ENCODE measurements at regions not wholly inside any gene's neighbourhood (a gene's known extent, or its start where the extent isn't known, plus 50 kb on each side); places are given as distances from the start of the nearest gene placed in this dataset.

- H3K4me3 ChIP-seq (replicated peaks; ENCODE audit: insufficient read depth, low read length) = no peak overlapping the region
- TF ChIP-seq SPI1 (IDR thresholded peaks at IDR 0.05; ENCODE audit: borderline replicate concordance, low read depth) = no peak
- TF ChIP-seq, protein P1, sequence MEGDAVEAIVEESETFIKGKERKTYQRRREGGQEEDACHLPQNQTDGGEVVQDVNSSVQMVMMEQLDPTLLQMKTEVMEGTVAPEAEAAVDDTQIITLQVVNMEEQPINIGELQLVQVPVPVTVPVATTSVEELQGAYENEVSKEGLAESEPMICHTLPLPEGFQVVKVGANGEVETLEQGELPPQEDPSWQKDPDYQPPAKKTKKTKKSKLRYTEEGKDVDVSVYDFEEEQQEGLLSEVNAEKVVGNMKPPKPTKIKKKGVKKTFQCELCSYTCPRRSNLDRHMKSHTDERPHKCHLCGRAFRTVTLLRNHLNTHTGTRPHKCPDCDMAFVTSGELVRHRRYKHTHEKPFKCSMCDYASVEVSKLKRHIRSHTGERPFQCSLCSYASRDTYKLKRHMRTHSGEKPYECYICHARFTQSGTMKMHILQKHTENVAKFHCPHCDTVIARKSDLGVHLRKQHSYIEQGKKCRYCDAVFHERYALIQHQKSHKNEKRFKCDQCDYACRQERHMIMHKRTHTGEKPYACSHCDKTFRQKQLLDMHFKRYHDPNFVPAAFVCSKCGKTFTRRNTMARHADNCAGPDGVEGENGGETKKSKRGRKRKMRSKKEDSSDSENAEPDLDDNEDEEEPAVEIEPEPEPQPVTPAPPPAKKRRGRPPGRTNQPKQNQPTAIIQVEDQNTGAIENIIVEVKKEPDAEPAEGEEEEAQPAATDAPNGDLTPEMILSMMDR (IDR thresholded peaks at IDR 0.05; ENCODE audit: insufficient read depth, low read length) = no peak
- no peak for TF ChIP-seq GABPA (IDR thresholded peaks at IDR 0.05; ENCODE audit: low read depth)
- no peak for TF ChIP-seq REST (IDR thresholded peaks at IDR 0.05; ENCODE audit: insufficient replicate concordance, low read depth)
- TF ChIP-seq POLR2AphosphoS5 (IDR thresholded peaks at IDR 0.05; ENCODE audit: low read depth) = no peak
- no peak for DNase-seq (ENCODE audit: low read depth in 1 of 2, low spot score in 1 of 2)
These were observed 496.4 kb upstream of the CBLB start for GRCh38 chr3:106365061-106365691.

DNA sequence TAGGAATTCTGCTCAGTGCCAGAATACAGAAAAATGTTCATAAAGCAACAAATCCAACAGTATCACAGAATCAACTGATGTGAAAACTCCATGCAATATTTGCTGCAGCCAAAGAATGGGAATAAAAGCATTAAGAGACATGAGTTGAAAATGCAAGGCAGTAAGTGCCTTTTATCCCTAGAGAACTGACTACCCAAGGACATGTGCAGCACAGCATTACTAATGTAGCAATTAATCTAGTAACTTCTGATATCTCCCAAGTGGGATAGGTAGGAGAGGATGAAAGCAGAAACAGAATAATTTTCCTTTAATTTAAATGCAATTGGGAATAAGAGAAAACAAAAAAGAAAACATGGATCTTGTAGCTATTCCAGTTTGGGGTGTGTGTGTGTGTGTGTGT, 497.5 kb upstream of the CBLB start:
- no peak overlapping the region for H3K27ac ChIP-seq (replicated peaks)
- TF ChIP-seq GABPA (IDR thresholded peaks at IDR 0.05; ENCODE audit: low read depth) (no peak), POLR2AphosphoS5 (IDR thresholded peaks at IDR 0.05; ENCODE audit: low read depth) (no peak), REST (IDR thresholded peaks at IDR 0.05; ENCODE audit: insufficient replicate concordance, low read depth) (no peak), SPI1 (IDR thresholded peaks at IDR 0.05; ENCODE audit: borderline replicate concordance, low read depth) (no peak)
- TF ChIP-seq, protein P1 (IDR thresholded peaks at IDR 0.05; ENCODE audit: insufficient read depth, low read length) = no peak
- H3K4me3 ChIP-seq (replicated peaks; ENCODE audit: insufficient read depth, low read length) = no peak overlapping the region
- no peak for DNase-seq (ENCODE audit: low read depth in 1 of 2, low spot score in 1 of 2)
- H3K27me3 ChIP-seq (ENCODE audit: insufficient read depth, poor library complexity, severe bottlenecking) = no peaks in the 10 kb centered on the region

More at GRCh38 chr3:106365061-106365691, 496.4 kb upstream of the CBLB start:
- Histone ChIP-seq H3K27ac (replicated peaks) (no peak overlapping the region), H3K27me3 (ENCODE audit: insufficient read depth, poor library complexity, severe bottlenecking) (no peaks in the 10 kb centered on the region)

DNA sequence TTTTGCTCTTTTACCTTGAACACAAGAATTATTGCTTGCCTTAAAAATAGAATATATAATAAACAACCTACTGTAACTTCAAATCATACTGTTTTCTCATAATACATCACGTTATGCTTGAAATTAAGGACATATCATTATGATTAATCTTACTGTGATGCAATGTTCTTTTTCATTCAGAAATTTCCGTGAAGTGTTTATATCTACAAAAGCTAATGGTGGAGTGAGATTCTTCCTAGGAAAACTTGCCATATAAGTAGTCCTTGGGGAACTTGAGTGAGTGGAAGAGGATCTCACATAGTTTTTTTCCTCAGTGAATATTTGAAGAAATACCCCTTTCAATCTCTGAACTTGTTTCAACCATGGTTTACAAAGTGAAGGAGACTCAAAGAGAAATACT, 498.7 kb upstream of the CBLB start:
- H3K27ac ChIP-seq (replicated peaks) = no peak overlapping the region
- H3K27me3 ChIP-seq (ENCODE audit: insufficient read depth, poor library complexity, severe bottlenecking) = no peaks in the 10 kb centered on the region
- DNase-seq (ENCODE audit: low read depth in 1 of 2, low spot score in 1 of 2) = no peak
- no peak overlapping the region for H3K4me3 ChIP-seq (replicated peaks; ENCODE audit: insufficient read depth, low read length)
- TF ChIP-seq, protein P1 (IDR thresholded peaks at IDR 0.05; ENCODE audit: insufficient read depth, low read length) = no peak
- no peak for TF ChIP-seq REST (IDR thresholded peaks at IDR 0.05; ENCODE audit: insufficient replicate concordance, low read depth)
- no peak for TF ChIP-seq SPI1 (IDR thresholded peaks at IDR 0.05; ENCODE audit: borderline replicate concordance, low read depth)
- no peak for TF ChIP-seq GABPA (IDR thresholded peaks at IDR 0.05; ENCODE audit: low read depth)
- no peak for TF ChIP-seq POLR2AphosphoS5 (IDR thresholded peaks at IDR 0.05; ENCODE audit: low read depth)

Measured in HL-60 (cell line).